LNCAP (cell line): ENCODE measurements at regions not wholly inside any gene's neighbourhood (a gene's known extent, or its start where the extent isn't known, plus 50 kb on each side); places are given as distances from the start of the nearest gene placed in this dataset.

Source experiments
- TF ChIP-seq, protein P1 (sequence below): fragments of 450-650 bp; IDR thresholded peaks from 2 replicates; pipeline ENCODE4 v1.5.1; 2017; ENCODE audit warnings: mild to moderate bottlenecking

DNA sequence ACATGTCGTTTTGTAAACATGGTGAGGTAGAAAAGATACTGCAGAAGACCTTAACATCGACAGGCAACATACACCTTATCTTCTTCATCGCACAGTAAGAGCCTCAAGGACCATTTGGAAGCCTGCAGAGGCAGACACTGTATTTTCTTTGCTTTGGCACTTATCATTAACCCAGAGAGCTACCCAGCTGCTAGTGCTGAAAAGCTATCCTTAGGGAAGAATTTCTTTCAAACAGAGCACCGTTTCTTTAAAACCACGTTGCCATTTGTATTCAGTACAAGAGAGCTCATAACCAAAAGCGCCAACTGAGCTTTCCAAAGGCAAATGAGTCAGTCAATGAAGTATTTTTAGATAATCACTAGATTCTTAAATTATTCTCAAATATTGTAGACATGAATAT lies 306.6 kb downstream of the EPM2A start:
- TF ChIP-seq, protein P1, sequence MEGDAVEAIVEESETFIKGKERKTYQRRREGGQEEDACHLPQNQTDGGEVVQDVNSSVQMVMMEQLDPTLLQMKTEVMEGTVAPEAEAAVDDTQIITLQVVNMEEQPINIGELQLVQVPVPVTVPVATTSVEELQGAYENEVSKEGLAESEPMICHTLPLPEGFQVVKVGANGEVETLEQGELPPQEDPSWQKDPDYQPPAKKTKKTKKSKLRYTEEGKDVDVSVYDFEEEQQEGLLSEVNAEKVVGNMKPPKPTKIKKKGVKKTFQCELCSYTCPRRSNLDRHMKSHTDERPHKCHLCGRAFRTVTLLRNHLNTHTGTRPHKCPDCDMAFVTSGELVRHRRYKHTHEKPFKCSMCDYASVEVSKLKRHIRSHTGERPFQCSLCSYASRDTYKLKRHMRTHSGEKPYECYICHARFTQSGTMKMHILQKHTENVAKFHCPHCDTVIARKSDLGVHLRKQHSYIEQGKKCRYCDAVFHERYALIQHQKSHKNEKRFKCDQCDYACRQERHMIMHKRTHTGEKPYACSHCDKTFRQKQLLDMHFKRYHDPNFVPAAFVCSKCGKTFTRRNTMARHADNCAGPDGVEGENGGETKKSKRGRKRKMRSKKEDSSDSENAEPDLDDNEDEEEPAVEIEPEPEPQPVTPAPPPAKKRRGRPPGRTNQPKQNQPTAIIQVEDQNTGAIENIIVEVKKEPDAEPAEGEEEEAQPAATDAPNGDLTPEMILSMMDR, result no peak

DNA sequence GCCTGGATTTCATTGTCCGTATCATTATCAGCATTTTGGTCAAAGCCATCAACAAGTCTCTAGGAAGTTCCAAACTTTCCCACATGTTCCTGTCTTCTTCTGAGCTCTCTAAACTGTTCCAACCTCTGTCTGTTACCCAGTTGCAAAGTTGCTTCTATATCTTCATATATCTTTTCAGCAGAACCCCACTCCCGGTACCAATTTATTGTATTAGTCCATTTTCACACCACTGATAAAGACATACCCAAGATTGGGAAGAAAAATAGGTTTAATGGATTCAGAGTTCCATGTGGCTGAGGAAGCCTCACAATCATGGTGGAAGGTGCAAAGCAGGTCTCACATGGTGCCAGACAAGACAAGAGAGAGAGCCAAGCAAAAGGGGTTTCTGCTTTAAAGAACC lies 293.2 kb downstream of the EPM2A start:
- TF ChIP-seq, protein P1, result no peak

DNA sequence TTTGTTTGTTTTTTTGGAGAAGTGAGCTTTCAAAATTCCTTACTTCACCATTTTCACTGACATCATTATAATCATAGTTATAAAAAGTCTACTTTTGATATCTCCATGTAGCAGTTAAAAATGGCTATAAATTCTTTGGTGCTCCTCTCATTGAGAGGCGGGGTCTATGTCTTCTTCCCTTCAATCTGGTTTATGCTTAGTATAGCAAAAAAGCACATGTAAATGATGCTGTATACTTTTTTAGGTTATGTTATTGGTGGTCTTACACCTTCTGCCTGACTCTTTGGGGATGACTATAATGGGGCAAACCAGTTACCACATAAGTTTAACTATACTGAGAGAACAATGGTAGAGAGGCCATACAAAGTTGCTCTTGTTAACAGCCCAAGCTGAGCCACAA lies 289.6 kb downstream of the EPM2A start:
- TF ChIP-seq, protein P1, result no peak

DNA sequence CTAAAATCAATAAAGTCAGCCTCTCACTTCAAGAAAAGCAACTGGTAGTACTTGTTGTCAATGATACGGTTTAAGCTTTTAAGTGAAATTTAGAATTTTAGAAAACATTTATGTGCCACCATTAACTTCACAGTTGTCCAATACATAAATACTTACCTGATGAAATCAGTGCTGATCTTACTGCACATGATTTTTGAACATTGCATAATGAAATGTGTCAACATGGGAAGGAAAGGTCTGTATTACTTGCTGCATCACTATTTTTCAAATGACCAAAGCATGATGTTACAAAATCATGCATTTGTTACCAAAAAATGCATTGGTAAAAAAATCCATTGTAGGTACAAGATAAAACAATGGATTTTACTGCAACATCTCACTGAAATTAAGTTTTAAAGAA lies 284.3 kb downstream of the EPM2A start:
- TF ChIP-seq, protein P1, result no peak

DNA sequence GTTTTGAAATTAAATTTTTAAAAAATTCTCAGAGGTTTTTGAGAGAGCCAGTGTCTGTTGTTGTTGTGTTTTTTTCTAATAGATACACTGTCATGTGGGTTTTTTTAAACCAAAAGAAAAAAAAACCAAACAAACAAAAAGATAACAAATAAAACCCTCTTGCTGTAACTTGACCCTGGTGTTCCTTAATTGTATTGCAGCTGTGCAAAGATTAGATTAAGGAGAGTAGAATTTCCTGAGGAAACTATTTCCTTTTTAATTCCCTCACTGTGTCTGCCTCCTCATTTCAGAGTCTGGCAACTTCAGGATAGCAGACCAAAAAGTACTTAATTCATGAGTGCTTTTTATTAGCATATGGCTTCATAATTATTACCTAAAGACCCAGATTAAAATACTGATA lies 281.9 kb downstream of the EPM2A start:
- TF ChIP-seq, protein P1, result no peak

DNA sequence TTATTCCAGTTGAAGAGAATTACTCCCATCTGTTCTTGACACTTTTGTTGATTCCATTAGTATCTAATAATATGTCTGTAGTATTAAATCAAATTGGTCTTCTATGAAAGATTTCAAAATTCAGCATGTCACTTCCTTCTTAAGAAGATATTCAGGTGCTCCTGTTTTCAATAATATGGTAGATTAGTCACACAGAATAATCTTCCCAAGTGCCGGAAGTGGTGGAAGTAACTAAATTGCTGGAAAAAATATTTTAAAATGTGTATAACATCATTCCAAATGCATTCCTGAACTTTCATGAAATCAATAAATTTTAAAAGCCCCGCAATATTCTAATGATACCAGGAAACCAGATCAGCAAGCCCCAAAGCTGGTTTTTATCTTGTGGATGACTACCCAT lies 281.3 kb downstream of the EPM2A start:
- TF ChIP-seq, protein P1, result no peak

DNA sequence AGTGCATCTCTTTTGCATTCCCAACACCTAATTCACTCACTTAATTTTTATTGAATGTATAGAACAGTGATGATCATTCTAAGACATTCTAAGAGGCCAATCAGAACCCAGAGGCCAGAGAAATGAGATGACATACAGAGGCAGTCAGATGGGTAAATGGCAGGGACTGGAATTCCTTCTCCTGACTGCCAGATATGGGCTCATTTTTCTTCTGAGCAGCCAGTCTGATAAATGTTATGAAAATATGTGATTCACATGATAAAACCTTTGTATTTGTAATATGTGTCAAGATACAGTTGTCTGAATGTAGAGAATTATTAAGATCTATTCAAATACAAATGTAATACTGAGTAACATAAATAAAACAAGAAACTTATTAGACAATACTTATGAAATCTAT lies 277.8 kb downstream of the EPM2A start:
- TF ChIP-seq, protein P1, result no peak

DNA sequence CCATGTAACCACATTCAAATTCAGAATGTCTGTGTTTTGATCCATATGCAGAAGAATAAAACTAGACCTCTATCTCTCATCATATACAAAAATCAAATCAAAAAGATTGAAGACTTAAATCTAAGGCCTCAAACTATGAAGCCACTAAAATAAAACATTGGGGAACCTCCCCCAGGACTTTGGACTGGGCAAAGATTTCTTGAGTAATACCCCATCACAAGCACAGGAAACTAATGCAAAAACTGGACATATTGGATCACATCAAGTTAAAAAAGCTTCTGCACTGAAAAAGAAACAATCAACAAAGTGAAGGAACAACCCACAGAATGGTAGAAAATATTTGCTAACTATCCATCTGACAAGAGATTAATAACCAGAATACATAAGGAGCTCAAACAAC lies 266.8 kb downstream of the EPM2A start:
- TF ChIP-seq, protein P1, result no peak
